ENCODE measurements at regions not wholly inside any gene's neighbourhood (a gene's known extent, or its start where the extent isn't known, plus 50 kb on each side); places are given as distances from the start of the nearest gene placed in this dataset.

DNA sequence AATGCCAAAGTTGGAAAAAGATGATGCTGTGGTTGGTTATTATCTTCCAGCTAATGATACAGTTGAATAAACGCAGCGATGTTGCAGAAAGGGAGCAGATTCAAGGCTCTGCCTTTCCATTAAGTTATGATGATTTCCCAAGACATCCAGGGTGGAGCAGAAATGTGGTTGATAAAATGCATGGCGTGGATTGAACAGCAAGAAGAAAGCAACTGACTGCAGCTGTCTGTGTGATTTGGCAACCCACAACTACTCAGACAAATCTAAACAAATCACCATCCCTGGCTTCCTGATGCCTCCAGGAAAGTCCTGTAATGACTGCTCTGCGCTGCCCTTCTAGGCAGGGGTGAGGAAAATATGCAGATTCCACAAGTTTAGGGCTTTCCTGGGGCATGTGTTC is 166.3 kb downstream of the NRP2 start:
- H3K4me3 ChIP-seq (replicated peaks; ENCODE audit: low read depth, low read length), result no peak overlapping the region
- TF ChIP-seq, protein P1, sequence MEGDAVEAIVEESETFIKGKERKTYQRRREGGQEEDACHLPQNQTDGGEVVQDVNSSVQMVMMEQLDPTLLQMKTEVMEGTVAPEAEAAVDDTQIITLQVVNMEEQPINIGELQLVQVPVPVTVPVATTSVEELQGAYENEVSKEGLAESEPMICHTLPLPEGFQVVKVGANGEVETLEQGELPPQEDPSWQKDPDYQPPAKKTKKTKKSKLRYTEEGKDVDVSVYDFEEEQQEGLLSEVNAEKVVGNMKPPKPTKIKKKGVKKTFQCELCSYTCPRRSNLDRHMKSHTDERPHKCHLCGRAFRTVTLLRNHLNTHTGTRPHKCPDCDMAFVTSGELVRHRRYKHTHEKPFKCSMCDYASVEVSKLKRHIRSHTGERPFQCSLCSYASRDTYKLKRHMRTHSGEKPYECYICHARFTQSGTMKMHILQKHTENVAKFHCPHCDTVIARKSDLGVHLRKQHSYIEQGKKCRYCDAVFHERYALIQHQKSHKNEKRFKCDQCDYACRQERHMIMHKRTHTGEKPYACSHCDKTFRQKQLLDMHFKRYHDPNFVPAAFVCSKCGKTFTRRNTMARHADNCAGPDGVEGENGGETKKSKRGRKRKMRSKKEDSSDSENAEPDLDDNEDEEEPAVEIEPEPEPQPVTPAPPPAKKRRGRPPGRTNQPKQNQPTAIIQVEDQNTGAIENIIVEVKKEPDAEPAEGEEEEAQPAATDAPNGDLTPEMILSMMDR (IDR thresholded peaks at IDR 0.05; ENCODE audit: low read length, missing control alignments), result no peak
- DNase-seq (ENCODE audit: low read depth), result peak; percentile 42
